ENCODE measurements at regions not wholly inside any gene's neighbourhood (a gene's known extent, or its start where the extent isn't known, plus 50 kb on each side); places are given as distances from the start of the nearest gene placed in this dataset.

GRCh38 chr11:25197515-25197914, 700.7 kb downstream of the LUZP2 start:
- TF ChIP-seq, protein P1, sequence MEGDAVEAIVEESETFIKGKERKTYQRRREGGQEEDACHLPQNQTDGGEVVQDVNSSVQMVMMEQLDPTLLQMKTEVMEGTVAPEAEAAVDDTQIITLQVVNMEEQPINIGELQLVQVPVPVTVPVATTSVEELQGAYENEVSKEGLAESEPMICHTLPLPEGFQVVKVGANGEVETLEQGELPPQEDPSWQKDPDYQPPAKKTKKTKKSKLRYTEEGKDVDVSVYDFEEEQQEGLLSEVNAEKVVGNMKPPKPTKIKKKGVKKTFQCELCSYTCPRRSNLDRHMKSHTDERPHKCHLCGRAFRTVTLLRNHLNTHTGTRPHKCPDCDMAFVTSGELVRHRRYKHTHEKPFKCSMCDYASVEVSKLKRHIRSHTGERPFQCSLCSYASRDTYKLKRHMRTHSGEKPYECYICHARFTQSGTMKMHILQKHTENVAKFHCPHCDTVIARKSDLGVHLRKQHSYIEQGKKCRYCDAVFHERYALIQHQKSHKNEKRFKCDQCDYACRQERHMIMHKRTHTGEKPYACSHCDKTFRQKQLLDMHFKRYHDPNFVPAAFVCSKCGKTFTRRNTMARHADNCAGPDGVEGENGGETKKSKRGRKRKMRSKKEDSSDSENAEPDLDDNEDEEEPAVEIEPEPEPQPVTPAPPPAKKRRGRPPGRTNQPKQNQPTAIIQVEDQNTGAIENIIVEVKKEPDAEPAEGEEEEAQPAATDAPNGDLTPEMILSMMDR (IDR thresholded peaks at IDR 0.05): no peak
- no peak for TF ChIP-seq ATF1 (CRISPR knock-in tag; IDR thresholded peaks at IDR 0.05)
- no peak for TF ChIP-seq ZNF317 (CRISPR knock-in tag; IDR thresholded peaks at IDR 0.05; ENCODE audit: borderline replicate concordance, low read depth)
- no peak for TF ChIP-seq ETV6 (CRISPR knock-in tag; IDR thresholded peaks at IDR 0.05)
- no peak for TF ChIP-seq MXD4 (CRISPR knock-in tag; IDR thresholded peaks at IDR 0.05; ENCODE audit: borderline replicate concordance)
- no peak for TF ChIP-seq CREM (CRISPR knock-in tag; IDR thresholded peaks at IDR 0.05)
- no peak for TF ChIP-seq FOXP1 (CRISPR knock-in tag; IDR thresholded peaks at IDR 0.05; ENCODE audit: borderline replicate concordance)
- no peak for TF ChIP-seq PRDM15 (CRISPR knock-in tag; IDR thresholded peaks at IDR 0.05)
- no peak for TF ChIP-seq SMAD4 (CRISPR knock-in tag; IDR thresholded peaks at IDR 0.05)
- no peak for TF ChIP-seq SP1 (CRISPR knock-in tag; conservative IDR thresholded peaks at IDR 0.05)
- TF ChIP-seq E2F1 (CRISPR knock-in tag; IDR thresholded peaks at IDR 0.05): no peak
